ENCODE measurements at regions not wholly inside any gene's neighbourhood (a gene's known extent, or its start where the extent isn't known, plus 50 kb on each side); places are given as distances from the start of the nearest gene placed in this dataset.
A peak's percentile ranks its signal among the peaks of the same experiment; 100 is the strongest.

DNA sequence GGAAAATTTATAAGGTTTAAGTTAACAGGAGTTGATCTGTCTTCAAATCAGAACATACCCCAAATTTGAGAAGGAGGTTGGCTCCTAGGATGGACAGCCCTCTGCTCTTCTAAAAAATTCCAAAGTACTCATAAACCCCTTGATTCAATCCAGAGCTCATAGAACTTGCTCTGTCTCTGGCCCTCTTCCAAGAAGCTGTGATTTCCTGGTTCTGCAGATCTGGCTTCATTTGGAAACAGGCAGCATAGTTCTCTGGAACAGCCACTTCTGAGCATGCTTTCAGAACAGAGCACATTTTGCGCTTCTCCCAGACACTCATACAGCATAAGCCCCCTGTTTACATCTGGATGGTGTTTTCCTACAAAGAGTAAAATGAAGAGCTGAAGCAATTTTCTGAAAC is 96.7 kb downstream of the KBTBD8 start:
- TF ChIP-seq, protein P1, sequence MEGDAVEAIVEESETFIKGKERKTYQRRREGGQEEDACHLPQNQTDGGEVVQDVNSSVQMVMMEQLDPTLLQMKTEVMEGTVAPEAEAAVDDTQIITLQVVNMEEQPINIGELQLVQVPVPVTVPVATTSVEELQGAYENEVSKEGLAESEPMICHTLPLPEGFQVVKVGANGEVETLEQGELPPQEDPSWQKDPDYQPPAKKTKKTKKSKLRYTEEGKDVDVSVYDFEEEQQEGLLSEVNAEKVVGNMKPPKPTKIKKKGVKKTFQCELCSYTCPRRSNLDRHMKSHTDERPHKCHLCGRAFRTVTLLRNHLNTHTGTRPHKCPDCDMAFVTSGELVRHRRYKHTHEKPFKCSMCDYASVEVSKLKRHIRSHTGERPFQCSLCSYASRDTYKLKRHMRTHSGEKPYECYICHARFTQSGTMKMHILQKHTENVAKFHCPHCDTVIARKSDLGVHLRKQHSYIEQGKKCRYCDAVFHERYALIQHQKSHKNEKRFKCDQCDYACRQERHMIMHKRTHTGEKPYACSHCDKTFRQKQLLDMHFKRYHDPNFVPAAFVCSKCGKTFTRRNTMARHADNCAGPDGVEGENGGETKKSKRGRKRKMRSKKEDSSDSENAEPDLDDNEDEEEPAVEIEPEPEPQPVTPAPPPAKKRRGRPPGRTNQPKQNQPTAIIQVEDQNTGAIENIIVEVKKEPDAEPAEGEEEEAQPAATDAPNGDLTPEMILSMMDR (IDR thresholded peaks at IDR 0.05; ENCODE audit: extremely low read depth, low read depth, low read length) = no peak
- Histone ChIP-seq H4K20me1 (ENCODE audit: insufficient read depth, low read length) (no peaks in the 10 kb centered on the region), H3K27ac (ENCODE audit: low read depth, low read length) (no peak overlapping the region), H3K4me1 (ENCODE audit: insufficient read depth, low read length) (peaks cover 9% of the 10 kb centered on the region), H3K4me3 (ENCODE audit: insufficient read depth, low read length) (no peak overlapping the region), H3K9me3 (ENCODE audit: low read depth, low read length) (no peaks in the 10 kb centered on the region), H2AFZ (ENCODE audit: low read length) (no peak overlapping the region), H3K79me2 (ENCODE audit: insufficient read depth, low read length) (no peaks in the 10 kb centered on the region), H3K27me3 (ENCODE audit: insufficient read depth, low read length) (no peaks in the 10 kb centered on the region), H3K4me2 (ENCODE audit: insufficient read depth, low read length) (no peak overlapping the region), H3K36me3 (ENCODE audit: insufficient read depth, low read length) (no peaks in the 10 kb centered on the region)
- DNase-seq (ENCODE audit: insufficient read length, low spot score, missing footprints) = no peak

DNA sequence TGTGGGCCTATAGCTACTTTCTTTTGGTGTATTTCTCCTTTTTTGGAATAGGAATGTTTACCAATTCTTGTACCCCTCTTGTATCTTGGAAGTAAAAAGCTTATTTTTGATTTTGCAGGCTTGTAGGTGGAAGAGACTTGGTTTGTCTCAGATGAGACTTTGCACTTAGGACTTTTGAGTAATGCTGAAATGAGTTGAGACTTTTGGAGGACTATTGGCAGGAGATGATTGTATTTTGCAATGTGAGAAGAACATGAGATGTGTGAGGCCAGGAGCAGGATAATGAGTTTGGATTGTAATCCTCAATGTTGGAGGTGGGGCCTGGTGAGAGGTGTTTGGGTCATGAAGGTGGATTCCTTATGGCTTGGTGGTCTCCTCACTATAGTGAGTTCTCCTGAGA is 106.3 kb downstream of the KBTBD8 start:
- TF ChIP-seq, protein P1 (IDR thresholded peaks at IDR 0.05; ENCODE audit: extremely low read depth, low read depth, low read length) = no peak
- Histone ChIP-seq H3K4me3 (ENCODE audit: insufficient read depth, low read length) (no peak overlapping the region), H4K20me1 (ENCODE audit: insufficient read depth, low read length) (no peaks in the 10 kb centered on the region), H3K4me1 (ENCODE audit: insufficient read depth, low read length) (no peaks in the 10 kb centered on the region), H3K36me3 (ENCODE audit: insufficient read depth, low read length) (no peaks in the 10 kb centered on the region), H3K4me2 (ENCODE audit: insufficient read depth, low read length) (no peak overlapping the region), H3K9me3 (ENCODE audit: low read depth, low read length) (no peaks in the 10 kb centered on the region), H3K27ac (ENCODE audit: low read depth, low read length) (no peak overlapping the region), H2AFZ (ENCODE audit: low read length) (no peak overlapping the region), H3K27me3 (ENCODE audit: insufficient read depth, low read length) (no peaks in the 10 kb centered on the region), H3K79me2 (ENCODE audit: insufficient read depth, low read length) (no peaks in the 10 kb centered on the region)
- DNase-seq (ENCODE audit: insufficient read length, low spot score, missing footprints) = no peak

DNA sequence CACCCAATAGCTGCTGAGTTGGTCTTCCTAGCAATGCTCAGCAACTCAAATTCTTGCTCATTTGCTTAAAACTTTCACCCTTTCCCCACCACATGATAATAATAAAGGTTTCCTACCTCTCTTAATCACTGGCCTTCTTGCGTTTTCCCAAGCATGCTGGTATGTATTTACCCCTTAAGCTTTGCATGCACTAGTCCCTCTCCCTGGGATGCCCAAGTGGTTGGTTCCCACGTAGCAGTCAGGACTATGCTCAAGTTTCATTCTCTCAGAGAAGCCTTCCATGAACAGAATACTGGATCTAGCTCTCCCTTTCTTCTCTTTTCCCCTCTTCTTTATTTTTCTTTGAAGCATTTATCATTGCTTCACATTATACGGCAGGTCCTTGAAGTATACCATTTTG is 108.8 kb downstream of the KBTBD8 start:
- Histone ChIP-seq H3K27ac (ENCODE audit: low read depth, low read length) (no peak overlapping the region), H3K27me3 (ENCODE audit: insufficient read depth, low read length) (no peaks in the 10 kb centered on the region), H3K36me3 (ENCODE audit: insufficient read depth, low read length) (no peaks in the 10 kb centered on the region), H2AFZ (ENCODE audit: low read length) (no peak overlapping the region), H3K79me2 (ENCODE audit: insufficient read depth, low read length) (no peaks in the 10 kb centered on the region), H4K20me1 (ENCODE audit: insufficient read depth, low read length) (no peaks in the 10 kb centered on the region), H3K9me3 (ENCODE audit: low read depth, low read length) (no peaks in the 10 kb centered on the region), H3K4me2 (ENCODE audit: insufficient read depth, low read length) (no peak overlapping the region), H3K4me1 (ENCODE audit: insufficient read depth, low read length) (no peaks in the 10 kb centered on the region), H3K4me3 (ENCODE audit: insufficient read depth, low read length) (no peak overlapping the region)
- TF ChIP-seq, protein P1 (IDR thresholded peaks at IDR 0.05; ENCODE audit: extremely low read depth, low read depth, low read length) = no peak
- no peak for DNase-seq (ENCODE audit: insufficient read length, low spot score, missing footprints)

DNA sequence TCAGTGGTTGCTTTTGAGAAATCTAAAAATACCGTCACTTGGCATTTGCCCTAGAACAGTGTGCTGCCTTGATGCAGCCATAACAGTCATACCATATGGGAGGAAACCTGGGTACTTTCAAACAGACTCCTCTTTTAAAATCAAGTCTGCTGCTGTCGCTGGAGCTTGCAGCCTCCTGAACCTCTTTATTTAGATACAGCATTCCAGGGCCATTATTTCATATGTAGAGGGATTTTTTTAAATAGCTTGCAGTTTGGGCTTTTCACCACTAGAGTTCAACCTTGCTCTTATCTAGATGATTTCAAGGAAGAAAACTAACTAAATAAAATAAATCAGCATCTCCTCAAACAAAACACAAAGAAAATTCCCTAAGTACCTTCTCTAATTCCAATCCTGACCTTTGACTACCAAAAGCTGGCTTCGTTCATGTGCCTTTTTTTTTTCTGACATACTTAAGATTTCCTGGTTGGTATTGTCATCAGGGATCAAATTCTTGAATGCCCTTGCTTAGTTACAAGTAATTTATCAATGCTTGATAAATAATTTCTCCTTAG is 111.6 kb downstream of the KBTBD8 start:
- Histone ChIP-seq H3K4me1 (ENCODE audit: insufficient read depth, low read length) (no peaks in the 10 kb centered on the region), H3K27me3 (ENCODE audit: insufficient read depth, low read length) (no peaks in the 10 kb centered on the region), H4K20me1 (ENCODE audit: insufficient read depth, low read length) (no peaks in the 10 kb centered on the region), H3K9me3 (ENCODE audit: low read depth, low read length) (no peaks in the 10 kb centered on the region), H3K36me3 (ENCODE audit: insufficient read depth, low read length) (no peaks in the 10 kb centered on the region), H3K4me2 (ENCODE audit: insufficient read depth, low read length) (no peak overlapping the region), H3K27ac (ENCODE audit: low read depth, low read length) (no peak overlapping the region), H2AFZ (ENCODE audit: low read length) (no peak overlapping the region), H3K79me2 (ENCODE audit: insufficient read depth, low read length) (no peaks in the 10 kb centered on the region), H3K4me3 (ENCODE audit: insufficient read depth, low read length) (no peak overlapping the region)
- TF ChIP-seq, protein P1 (IDR thresholded peaks at IDR 0.05; ENCODE audit: extremely low read depth, low read depth, low read length) = peak; percentile 77
- no peak for DNase-seq (ENCODE audit: insufficient read length, low spot score, missing footprints)
